GM20000 (cell line): ENCODE measurements at regions not wholly inside any gene's neighbourhood (a gene's known extent, or its start where the extent isn't known, plus 50 kb on each side); places are given as distances from the start of the nearest gene placed in this dataset.

Experiments
- DNase-seq: peaks from one replicate; pipeline ENCODE4 v3.0.0; 2012; ENCODE audit warnings: low spot score
- TF ChIP-seq, protein P1 (sequence below): IDR thresholded peaks from 2 replicates; pipeline ENCODE4 v1.5.1; 2012; ENCODE audit warnings: mild to moderate bottlenecking, control low read depth; ENCODE audit errors: extremely low read depth, missing control alignments

DNA sequence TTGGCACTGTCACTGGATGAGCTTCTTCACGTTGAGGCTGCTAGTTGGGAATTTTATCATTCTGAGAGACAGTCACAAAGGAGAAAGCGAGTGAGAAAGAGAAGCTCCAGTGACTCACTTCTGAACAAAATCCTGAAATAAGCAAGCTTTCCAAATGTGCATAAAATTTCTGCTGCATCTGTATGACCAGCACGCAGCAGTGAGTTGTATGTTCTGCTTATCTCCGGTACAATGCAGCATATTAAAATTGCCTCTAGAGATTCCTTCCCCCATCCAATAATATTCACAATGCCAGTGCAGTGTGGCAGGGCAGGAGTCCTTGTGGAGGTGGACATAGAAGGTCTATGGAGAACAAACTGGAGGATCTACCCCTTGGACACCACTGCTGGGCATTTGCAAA lies 290.5 kb downstream of the ADGB start:
- TF ChIP-seq, protein P1, sequence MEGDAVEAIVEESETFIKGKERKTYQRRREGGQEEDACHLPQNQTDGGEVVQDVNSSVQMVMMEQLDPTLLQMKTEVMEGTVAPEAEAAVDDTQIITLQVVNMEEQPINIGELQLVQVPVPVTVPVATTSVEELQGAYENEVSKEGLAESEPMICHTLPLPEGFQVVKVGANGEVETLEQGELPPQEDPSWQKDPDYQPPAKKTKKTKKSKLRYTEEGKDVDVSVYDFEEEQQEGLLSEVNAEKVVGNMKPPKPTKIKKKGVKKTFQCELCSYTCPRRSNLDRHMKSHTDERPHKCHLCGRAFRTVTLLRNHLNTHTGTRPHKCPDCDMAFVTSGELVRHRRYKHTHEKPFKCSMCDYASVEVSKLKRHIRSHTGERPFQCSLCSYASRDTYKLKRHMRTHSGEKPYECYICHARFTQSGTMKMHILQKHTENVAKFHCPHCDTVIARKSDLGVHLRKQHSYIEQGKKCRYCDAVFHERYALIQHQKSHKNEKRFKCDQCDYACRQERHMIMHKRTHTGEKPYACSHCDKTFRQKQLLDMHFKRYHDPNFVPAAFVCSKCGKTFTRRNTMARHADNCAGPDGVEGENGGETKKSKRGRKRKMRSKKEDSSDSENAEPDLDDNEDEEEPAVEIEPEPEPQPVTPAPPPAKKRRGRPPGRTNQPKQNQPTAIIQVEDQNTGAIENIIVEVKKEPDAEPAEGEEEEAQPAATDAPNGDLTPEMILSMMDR, result no peak
- DNase-seq, result no peak

DNA sequence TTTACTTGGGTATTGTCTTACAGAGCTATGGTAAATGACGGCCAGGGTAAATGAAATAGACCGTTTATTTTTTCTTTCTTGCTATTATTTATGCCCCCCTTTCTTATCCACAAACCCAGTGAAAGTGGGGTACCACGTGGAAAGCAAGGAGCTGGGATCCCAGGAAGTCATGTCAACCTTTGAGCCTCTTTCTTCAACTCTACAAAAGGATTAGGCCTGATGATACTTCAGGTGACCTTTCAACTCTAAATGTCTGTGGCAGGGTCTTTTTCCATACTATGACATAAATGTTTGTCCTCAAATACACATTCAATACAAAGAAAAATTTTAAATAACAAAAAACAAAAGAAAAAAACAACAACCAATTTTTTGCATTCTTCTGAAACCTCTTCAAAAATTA lies 291.4 kb downstream of the ADGB start:
- no peak for DNase-seq
- TF ChIP-seq, protein P1, result no peak

DNA sequence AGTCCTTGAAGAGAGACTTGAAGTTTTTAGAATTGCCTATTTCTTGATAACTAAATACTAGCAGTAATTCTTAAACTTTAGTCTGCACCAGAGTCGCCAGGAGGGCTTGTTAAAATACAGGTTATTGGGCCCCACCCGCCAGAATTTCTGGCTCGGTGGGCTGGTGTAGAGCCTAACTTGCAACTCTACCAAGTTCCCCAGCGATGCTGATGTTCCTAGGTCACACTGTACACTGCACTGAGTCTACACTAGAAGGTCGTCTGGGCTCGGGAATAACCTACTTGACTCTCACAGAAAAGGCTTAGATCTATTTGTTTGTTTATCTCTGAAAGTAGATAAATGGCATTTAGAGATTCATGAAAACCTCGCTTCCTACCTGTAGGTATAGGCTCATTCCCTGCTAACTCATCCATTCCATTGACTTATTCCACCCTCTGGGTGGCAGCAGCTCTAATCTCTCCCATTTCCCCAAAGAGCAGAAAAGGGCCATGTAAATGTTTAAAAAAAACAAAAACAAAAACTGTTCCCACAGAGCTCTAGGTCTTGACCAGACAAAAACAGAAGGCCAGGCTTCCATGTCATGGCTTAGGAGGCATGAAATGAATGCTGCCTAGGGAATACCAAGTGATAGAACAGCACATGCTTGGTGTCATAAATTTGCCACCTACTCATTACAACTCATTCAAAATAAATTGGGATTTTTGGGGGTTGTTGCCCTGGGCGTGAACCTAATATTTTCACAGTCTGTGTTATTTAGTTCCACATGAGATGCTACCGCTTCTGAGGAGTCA lies 292.1 kb downstream of the ADGB start:
- TF ChIP-seq, protein P1, result no peak
- DNase-seq, result no peak

DNA sequence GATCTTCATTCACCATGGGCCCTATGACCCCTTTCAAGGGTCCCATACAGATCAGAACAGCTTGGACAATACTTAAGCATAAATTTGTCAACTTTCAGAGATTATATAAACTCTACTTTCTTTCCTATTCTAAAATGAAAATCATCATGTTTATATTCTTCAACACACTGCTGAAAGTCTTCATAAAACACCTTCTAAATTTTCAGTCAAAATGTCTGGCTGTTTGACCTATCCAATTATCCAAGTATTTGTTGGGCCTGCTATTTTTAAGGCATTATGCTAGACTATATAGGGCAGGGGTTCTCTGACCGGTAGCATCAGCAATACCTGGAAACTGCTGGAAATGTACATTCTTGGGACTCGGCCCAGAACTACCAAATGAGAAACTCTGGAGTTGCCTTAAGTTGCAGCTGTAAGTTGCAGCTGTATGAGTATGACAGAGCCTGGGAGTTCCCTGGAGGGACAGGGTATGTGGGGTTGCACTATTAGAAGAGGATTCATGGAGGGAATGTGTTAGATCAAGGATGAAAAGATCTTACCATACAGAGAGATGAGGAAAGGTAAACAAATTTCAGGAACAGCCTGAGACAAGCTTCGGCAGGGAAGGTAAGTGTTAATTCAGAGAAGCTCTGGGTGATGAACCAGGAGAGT lies 293.0 kb downstream of the ADGB start:
- TF ChIP-seq, protein P1, result no peak
- DNase-seq, result no peak

DNA sequence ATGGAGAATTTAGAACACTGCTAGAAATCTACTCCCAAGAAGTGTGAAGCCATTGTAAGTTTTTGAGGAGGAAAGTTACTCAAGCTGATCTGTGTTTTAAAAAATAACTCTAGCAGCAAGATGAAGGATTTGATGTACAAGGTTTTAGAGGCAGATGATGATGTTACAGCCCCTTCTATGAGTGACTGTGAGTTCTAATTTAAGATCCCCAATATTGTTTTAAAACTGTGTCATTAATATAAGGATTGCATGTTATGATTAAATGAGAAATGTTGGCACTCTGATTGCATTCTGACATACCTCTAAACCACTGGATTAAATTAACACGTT lies 293.5 kb downstream of the ADGB start:
- TF ChIP-seq, protein P1, result no peak
- no peak for DNase-seq

DNA sequence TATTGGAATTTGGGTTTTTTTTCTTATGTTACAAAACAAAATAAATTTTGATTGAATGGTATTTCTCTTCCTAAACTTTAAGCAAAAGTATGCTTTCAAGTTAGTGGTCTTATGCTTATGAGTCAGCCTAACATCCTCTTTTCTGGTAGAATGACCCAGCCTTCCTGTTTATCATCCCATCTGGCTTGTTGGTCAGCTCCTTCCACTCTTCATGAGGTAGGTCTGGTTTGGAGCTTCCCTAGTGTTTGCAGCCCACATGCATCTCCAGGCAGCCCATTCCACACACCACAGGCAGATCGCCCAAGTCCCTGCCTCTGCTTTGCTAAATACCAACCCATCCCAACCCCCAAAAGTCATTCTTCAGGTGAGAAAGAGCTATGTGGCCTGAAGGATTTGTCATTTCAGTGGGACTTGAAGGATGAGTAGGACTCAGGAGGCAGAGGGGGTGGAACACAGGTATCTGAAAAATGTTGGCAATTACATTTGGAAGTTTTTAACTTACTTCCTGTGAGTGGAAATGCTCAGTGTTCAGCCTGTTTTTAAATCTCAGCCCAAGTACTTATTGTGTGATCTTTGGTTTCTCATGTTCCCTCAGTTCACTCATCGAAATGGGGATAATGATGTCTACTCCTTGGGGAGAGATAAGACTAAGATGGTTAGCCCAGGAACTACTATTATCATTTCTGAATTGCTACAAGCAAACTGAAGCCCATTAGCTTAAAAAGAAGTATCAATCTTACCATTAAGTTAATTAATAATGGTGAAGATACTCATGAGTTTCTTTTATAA lies 294.0 kb downstream of the ADGB start:
- no peak for DNase-seq
- TF ChIP-seq, protein P1, result no peak

DNA sequence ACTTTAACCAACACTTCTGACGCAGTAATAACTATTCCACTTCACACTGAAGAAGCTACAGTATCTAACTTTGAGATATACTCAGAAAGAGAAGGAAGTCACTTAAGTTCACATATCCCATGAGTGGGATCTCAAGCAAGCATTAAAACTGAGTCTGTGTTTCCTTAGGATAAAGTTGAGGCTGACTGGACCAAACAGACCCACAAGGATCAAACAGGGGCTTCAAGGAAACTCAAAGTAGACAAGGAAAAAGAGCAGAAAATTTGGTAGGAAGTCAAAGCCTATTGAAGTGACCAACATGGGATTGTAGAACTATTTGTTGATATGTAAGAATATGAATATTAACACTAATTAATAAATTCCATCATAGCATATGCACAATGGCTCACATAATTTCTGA lies 294.9 kb downstream of the ADGB start:
- no peak for DNase-seq
- TF ChIP-seq, protein P1, result no peak
